Stimulated activated CD4-positive, alpha-beta T cell treated with anti-CD3 and anti-CD28 coated beads, Interleukin-1b, Interleukin-23, amount 100 ng/mL, for 48 hours (primary cell): ENCODE measurements at regions not wholly inside any gene's neighbourhood (a gene's known extent, or its start where the extent isn't known, plus 50 kb on each side); places are given as distances from the start of the nearest gene placed in this dataset.

Experiments
- DNase-seq: peaks from one replicate; pipeline ENCODE4 v3.0.0-alpha.2; 2020

DNA sequence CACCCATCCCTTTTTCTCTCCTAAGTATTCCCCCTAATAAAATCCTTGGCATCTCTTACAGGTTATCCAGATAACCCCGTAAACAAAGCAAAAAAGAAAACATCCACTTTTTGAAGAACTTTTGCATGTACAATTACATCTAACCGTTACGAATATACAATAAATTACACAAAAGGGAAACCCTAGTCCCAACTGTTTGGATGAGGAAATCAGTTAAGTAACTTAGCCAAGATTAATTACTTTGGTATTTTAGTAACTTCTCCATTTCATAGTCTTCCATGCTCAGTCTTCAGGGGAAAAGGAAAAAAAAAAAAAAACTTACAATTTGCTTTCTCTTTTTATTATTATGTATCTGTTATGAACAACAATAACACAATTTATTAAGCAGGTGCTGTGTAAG lies 212.9 kb downstream of the ACTL7B start:
- no peak for DNase-seq

DNA sequence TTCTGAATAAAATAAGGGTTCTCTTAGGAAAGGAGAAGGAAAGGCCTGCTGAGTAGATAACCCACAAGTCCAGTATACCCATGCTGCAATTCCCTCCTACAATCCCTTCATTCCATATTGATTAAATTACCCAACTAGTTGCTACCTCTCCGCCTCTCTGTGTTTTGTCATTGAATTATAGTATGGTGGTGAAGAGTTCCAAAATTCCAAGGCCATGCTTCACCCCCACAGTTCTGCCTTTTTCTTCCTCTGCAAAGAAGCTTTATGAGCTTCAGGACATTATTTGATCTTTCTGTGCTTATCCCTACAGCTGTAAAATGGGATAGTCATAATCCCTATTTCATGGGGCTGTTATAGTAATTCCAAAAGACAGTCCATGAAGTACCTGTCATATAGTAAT lies 215.6 kb downstream of the ACTL7B start:
- no peak for DNase-seq

DNA sequence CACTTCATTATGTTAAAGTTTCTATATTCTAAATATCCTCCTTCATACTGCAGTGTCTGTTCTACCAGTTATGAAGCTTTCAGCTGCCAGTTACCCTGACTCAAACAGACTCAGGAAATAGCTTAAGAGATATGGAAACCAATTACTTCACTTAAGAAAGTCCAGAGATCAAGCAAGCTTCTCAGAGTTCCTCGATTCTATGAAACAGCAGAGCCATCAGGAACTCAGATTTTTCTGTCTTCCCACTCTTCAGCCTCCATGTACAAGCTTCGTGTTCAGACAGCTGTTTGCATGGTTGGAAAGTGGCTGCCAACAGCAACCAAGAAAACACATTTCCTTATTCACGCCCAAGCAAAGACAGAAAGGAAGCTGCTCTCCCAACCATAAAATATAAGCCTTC lies 216.1 kb downstream of the ACTL7B start:
- DNase-seq = no peak

DNA sequence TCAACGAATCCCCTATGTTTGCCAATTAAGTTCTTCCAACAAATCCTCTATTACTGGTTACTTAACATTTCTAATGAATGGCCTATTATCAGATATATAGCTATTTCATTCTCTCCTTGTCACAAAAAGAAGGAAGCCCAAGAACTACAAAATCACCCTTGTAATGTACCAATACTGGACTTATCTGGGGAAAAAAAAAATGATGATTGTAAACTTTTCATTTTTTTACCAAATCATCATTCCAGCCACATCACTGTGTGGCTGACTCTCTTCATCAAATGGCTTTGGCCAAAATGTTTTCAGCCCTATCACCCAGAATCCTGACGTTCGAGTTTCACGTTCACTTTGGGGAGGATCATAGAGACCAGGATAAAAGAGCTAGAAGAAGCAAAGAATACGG lies 216.7 kb downstream of the ACTL7B start:
- no peak for DNase-seq

DNA sequence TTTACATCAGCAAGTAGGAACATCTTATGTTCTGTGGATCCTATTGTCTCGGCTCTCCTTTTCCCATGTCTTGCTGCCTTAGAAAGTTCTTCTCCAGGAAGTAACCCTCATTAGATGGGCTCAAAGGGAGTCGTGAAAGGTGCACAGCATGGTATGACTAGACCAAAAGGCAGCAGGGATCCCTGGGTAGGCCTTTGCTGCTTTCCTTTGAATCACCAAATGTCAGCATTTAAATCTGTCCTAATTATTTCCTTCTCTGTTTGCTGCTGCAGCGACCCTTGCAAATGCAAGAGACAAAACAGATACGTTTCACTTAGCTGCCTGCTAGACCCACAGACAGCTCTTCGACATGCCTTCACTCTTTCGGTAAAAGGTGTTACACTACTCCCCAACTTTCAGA lies 218.4 kb downstream of the ACTL7B start:
- no peak for DNase-seq

DNA sequence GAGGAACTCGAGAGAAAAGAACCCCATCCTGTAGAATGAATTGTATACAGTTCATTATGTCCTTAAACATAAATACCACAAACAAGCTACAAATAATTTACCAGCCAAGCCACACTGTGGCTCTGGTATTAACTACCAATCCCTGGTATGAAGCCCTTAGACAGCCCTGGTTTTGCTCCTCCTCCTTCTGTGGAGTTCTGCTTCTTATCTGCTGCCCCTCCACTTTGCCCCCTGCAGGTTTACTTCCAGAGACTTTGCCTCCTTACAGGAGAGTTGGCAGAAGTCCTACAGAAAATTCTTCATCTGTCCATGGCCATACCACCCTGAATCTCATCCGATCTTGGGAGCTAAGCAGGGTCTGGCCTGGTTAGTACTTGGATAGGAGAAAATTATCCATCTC lies 219.8 kb downstream of the ACTL7B start:
- no peak for DNase-seq

DNA sequence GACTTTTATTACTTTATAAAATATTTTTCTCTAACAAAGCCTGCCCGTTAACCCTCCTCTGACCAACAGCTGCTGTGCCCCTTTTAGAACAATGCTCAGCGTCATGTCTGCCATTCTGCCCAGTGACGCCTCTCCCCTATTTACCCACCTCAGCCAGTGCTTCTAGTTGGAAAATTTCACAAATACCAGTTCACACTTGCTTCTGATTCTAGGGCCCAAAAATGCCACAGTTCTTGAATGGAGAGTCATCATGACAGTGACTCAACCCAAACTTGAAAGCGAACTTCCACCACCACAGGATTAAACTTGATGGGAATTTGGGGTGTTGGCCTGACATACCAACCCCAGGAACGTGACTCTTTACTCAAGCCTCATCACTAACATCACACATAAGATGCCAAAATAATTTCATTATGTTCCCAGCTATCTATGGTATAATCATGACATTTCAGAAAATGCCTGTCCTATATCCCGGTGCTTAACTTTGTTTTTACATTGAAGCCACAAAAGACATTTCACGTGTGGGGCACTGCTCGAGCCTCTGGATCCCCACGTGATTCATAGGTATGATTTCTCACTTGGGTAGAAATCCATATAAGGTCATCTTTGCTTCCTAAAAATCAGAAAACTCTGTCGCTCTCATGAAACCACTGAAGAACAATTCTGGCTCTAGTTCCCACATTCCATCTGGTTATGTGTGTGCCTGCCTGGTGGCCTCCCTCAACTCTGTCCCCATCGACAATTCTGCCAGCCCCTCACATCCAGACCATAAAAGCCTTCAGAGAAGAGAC lies 220.9 kb downstream of the ACTL7B start:
- no peak for DNase-seq

DNA sequence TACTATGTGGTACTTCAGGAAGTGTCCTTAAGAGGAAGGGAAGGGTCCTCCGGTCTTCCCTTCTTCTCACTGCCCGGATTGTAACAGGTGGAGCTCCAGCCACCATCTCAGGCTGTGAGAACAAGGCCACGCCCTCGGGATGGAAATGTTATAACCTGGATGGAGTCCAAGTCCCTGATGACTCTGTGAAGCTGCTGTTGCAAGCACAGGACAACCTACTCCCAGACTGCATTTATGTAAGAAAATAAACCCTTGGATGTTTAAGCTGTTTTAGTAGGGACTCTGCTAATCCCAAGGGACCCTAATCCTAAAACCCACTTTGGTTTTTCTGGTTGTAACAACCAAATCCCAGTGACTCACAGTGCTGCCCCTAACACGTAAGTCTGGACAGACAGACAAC lies 221.6 kb downstream of the ACTL7B start:
- DNase-seq = no peak

DNA sequence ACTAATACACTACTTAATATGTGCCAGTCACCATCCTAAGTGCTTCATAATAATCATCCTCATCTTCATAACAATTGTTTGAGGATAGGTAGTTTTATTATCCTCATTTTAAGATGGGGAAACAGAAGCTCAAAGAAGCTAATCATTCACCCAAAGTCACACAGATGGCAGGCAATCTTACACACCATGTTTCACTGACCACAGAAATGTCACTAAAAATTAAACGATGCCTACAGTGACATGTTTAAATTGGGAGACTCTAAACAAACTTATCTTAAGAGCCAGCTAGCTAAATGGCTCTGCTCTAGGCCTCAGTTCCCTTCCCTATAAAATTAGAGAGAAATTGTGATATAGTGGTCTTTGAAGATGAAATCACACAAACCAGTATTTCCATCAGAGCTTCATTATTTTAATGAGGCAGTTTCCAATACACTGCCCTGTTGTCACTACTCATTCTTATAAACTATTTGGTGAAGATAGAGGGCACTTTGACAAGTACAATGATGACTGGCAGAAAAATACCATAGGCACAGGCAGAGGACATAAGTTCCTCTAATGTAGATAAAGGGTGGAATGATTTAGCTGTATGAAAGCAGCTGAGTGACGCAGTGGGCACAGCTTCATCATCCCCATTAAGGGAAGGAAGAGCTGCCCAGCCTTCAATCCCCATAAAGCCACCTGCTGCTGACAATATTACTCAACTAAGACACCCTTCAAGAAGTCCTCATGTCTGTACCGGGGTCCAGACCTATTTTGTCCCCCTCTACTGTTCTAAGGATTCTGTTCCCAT lies 224.1 kb downstream of the ACTL7B start:
- DNase-seq = no peak

DNA sequence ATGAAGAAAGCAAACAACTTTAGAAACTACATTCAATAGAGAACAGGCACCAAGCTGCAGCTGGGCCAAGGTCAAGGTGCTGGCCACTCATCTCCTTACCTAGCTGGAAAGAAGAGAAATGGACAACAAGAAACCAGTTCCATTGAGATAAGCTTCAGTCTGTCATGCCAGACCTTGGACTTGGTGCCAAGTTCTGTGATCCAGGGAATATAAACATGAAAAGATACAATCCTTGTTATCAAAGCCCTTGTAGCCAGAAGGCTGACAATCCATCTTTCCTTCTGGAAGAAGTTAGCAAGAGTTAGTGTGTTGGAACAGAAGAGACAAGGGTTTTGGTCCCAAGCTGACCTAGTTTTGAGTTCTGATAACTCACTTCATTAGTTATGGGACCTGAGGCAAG lies 227.5 kb downstream of the ACTL7B start:
- no peak for DNase-seq

DNA sequence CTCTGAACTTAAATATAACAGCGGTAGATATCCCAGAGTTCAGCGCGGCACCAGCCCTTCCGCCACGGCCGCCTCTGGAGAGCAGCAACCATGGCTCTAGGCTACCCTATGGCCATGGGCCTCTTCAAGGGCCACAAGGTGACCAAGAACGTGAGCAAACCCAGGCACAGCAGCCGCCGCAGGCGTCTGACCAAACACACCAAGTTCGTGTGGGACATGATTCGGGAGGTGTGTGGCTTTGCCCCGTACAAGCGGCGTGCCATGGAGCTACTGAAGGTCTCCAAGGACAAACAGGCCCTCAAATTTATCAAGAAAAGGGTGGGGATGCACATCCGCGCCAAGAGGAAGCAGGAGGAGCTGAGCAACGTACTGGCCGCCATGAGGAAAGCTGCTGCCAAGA lies 229.0 kb downstream of the ACTL7B start:
- no peak for DNase-seq

DNA sequence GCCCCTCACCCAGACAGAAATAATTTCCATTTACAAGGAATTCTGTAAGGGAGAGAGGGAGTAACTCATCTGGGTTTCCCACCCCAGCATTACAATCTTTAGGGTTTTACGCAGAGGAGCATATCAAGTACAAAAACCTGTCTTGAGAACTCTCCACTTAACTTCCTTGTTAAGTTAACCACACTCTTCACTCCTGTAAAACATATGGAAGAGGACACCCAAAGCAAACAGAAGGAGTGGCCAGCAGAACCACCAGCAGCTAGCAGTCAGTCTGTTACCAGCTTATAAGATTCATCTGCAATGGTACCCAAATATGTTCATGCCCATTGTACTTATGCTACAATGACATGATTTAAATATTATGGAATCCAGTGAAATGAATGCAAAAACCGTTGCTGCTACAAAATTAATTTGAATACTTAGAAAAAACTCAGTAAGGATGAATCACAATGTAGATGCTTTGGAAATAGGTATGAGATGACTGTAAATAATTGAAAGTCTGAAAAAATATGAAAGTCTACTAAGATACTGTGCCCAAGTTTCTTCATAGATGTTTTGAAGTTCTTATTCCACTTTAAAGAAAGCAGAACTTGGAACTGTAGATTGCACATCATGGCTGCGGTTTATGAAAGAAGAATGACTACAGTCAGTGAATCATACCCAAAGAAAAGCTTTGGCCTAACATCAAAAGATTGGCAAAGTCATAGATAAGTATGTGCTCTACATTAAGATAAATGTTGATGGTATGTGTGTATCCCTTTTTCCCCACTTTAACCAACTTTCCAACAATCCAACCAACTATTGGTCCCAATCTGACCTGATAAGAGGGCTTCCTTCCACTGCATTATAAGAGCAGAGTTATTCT lies 233.6 kb downstream of the ACTL7B start:
- no peak for DNase-seq

DNA sequence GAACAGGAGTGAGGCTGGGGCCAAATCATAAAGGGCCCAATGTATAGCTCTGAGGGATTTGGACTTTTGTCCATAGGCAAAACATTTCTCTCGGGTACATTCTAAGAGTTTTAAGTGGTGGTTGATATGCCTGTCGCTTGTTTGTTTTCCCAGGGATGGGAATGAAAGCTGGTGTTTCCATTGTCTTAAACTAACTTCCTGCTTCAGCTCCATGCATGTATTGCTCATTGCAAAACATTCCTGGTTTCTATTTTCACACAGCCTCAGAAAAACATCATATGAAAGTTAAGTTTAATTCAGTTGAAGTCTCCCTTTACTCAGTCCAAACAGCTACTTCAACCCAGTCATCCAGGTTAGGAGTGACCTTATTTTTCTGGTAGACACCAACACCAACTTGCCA lies 235.0 kb downstream of the ACTL7B start:
- no peak for DNase-seq

DNA sequence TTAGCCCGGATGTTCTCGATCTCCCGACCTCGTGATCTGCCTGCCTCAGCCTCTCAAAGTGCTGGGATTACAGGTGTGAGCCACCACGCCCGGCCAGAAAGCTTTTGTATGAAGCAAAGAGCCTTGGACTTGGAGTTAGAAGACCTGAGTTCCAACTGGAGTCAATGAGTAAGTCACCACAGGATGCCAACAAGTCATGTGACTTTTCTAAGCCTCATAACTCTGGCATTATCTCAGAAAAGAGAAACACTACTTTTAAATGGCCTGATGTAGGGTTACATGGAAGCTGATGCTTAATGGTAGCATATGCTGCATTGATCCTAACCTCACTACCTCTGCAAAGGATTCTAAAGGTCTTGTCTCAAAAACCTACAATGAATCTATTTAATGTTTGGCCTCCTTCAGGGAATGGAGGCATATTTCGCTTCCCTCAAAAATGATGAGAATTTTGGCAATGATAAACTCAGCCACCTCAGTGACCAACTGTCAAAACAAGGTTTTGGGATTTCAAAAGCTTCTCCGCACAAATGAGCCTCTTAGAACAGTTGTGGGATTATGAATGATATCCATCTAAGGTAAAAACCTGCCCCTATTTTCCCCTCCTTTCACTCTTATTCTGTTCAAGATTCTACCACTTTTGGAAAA lies 236.8 kb downstream of the ACTL7B start:
- DNase-seq = no peak

DNA sequence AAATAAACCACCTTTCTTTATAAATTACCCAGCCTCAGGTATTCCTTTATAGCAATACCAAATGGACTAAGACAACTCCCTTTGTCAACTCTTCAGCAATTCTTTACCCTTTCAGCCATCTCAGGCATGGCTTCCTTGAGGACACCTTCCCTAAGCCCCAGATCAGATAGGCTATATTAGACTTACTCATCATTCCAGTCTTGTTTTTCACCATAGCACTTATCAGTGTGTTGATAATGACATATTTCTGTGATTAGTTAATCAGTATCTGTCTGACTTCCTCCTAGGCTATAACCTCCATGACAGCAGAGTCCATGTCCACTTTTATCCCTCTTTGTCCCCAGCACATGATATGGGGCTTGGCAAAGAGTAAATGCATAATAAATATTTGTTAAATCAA lies 238.1 kb downstream of the ACTL7B start:
- DNase-seq = no peak

DNA sequence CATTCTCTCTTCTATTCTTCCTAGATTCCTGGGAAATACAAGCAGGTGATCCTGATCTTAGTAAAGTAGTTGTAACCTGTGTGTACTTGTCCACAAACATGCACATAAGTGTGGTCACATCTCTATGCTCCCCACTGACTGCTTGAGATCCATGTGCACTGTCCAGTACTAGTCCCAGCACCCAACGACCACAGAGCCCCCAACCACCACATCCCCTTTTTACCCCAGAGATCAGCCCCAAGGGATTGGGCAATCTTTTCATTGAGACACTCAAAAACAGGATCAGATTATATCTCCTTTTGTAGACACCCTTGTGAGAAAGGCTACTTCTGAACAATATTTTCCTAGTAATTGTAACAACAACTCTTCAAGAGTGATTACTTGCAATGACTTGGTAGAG lies 240.6 kb downstream of the ACTL7B start:
- DNase-seq = no peak

DNA sequence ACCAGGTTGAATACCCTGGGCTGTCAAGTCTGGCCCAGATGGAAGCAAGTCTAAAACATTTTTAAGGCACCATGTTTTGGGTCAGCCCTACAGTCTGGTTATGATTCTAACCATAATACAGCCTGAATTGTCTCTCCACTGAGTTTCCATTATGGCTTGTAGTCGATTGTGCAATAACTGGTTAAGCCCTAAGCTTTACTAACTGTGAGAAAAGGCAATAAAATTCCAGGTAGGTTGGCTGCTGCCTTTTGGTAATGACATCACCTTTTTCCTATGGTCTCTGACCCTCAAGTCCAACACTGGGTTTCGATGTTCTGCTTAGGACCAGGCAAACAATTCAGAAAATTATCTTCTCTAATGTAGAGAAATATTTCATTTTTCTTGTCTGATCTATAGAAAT lies 243.3 kb downstream of the ACTL7B start:
- no peak for DNase-seq

DNA sequence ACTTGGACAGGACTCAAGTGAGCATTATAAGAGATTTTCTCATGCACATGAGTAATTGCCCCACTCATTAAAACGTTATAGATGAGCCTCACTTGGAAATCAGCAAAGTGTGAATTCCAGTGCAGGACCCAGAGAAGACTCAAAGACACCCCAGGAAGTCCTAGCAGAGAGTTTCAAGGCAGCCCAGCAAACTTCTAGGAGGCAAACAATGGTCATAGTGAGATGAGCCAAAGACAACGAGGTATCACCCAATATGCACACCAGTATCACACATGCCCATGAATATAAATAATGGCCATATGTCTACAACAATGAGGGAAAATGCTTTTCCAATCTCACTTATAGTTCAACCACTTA lies 245.9 kb downstream of the ACTL7B start:
- no peak for DNase-seq

DNA sequence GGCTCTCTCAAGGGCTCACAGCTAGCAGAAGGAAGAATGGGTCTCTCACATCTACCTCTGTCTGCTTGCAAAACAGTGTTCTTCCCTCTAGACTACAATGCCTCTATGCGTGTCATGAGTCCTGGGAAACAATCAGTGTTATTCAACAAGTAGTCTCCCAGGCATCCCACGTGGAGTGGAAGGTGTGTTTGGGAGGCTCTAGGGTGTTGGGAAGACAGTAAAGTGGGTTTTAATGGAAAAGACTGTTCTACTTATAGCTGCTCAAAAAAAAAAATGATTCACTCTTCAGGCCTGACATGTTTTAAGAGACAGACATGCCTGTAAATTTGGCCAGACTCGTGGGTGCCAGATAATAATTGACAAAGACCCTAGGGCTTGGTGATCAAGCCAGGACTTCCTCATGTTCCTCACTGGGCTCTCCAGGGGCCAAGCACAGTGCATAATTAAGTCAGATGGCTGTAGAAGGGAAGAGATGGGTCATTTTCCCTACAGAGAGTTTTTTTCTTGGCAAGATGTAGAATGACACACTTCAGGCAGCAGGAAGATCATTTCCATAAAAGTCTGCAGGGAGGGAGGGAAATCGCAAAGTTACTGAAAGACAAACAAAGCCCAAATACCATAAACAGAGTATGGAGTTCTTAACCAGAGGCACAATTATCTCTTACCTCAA lies 246.4 kb downstream of the ACTL7B start:
- DNase-seq = no peak

DNA sequence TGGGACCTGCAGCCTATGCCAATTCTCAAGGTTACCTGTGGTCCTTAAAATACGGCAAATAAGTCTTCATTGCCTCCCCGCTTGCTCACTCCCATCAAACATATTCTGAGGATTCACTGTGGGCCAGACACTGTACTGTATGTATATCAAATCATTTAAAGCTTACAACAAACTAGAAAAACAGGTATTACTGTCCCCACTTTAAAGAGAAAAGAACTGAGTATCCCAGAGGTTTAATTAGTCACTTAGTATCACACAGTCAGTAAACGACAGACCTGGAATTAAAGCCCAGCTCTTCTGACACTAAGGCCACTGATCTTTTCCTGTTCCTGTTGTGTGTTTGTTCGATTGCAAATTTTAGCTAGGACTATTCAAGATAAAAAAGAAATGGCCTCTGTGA lies 248.2 kb downstream of the ACTL7B start:
- no peak for DNase-seq

DNA sequence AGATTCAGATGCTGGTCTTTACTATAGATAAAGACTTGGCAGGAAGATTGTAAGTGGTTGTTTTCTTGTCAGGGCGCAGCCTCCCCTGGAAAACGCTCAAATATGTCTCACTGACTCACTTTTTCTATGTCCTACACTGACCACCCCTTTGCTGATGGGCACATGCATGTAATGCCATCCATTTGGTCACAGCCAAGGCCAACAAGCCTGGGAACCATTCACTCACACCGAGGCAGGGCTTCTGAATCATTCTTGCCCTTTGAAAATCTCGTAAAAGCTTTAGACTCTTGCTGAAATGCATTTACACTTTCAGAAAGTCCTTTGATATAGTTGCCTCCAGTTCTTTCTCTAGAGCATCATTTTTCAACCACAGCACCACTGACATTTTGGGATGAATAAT lies 249.4 kb downstream of the ACTL7B start:
- no peak for DNase-seq

DNA sequence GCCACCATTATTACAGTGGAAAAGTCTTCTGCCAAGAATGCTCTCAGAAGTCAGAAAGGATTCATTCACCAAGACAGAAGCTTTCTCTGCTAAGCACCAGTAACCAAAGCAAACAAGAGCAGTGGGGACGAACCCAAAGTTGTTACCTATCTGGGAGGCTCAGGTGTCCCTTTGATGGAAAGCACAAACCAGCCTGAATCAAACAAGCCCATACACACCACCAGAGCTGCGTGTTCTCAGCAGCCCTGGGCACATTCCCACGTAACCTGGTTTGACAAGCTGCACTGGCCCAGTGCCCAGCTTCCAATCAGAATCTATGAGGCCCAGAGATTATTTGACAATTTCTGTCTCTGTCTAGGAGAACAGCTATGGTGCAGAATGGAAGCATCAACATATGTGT lies 252.6 kb downstream of the ACTL7B start:
- DNase-seq = no peak

DNA sequence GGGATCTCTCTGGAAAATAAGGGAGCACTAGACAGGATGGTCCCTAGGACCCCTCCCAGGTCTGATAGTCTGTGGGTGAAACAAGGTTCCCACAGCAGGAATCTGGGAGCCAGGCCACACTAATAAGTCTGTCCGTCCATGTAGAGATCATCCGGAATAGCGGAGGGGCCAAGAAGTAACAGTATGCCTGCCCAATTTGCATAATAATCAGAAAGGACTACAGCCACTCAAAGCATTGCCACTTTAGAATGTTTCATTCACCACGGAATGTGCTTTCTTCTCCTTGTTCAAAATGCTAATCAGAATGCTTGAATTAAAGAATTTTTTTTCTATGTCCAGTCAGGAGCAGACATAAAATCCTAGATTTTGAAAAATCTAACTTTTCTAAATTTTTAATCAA lies 254.9 kb downstream of the ACTL7B start:
- DNase-seq = no peak
